ENCODE measurements at regions not wholly inside any gene's neighbourhood (a gene's known extent, or its start where the extent isn't known, plus 50 kb on each side); places are given as distances from the start of the nearest gene placed in this dataset.

DNA sequence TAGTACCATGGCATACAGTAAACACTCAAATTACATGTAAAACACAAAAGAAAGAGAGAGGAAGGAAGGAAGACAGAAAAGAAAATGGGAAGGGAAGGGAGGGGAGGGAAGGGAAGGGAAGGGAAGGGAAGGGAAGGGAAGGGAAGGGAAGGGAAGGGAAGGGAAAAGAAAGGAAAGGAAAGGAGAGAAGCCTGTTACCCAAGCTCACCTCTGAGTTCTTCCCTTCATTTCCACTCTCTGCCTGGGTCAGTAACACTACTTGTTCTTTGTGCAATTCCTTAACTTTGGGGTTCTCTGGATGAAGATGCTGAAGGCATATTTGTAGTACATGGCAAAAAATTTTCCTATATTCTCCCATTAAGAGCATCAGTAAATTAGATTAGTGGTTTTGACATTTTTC is 241.0 kb downstream of the RAB28 start:
- H3K23ac ChIP-seq (ENCODE audit: low read depth, low read length): no peak overlapping the region
- no peak overlapping the region for H2AFZ ChIP-seq (replicated peaks; ENCODE audit: low read length, poor library complexity)
- H3K4me1 ChIP-seq (ENCODE audit: control insufficient read depth, insufficient read depth, low read length): no peaks in the 10 kb centered on the region
- no peak for DNase-seq
- no peaks in the 10 kb centered on the region for H3K9me1 ChIP-seq (ENCODE audit: insufficient read depth, low read length)
- H2AK9ac ChIP-seq (replicated peaks; ENCODE audit: low read depth, low read length, poor library complexity): no peak overlapping the region
- no peak overlapping the region for H3K18ac ChIP-seq (ENCODE audit: low read depth, low read length)
- H3K4me3 ChIP-seq (ENCODE audit: insufficient read depth, low read depth, low read length): no peak overlapping the region
- H3K79me1 ChIP-seq (ENCODE audit: low read depth in 1 of 2, low read length in 2 of 2): no peaks in the 10 kb centered on the region
- ChIA-PET CTCF (no interaction called here), POLR2A (ENCODE audit: unreplicated experiment) (no interaction called here)
- no peak overlapping the region for H2BK20ac ChIP-seq (ENCODE audit: low read depth, low read length)
- H3K4me2 ChIP-seq (ENCODE audit: low read depth, low read length): no peak overlapping the region
- ATAC-seq (ENCODE audit: low read depth): no peak
- no peak overlapping the region for H4K91ac ChIP-seq (ENCODE audit: insufficient read depth, low read depth, low read length)
- no peaks in the 10 kb centered on the region; the same call in 1 of the 2 replicates for H3K9me3 ChIP-seq (ENCODE audit: control insufficient read depth, insufficient read depth, low read length)
- no peak overlapping the region for H2BK15ac ChIP-seq (ENCODE audit: low read depth, low read length)
- H3K27me3 ChIP-seq (ENCODE audit: control insufficient read depth, insufficient read depth, low read length): no peaks in the 10 kb centered on the region
- H3K56ac ChIP-seq (ENCODE audit: extremely low read depth, insufficient read depth, low read length): no peak overlapping the region
- H2BK5ac ChIP-seq (ENCODE audit: low read depth, low read length, poor library complexity, severe bottlenecking): no peak overlapping the region
- TF ChIP-seq CHD1 (IDR thresholded peaks at IDR 0.05; ENCODE audit: low read depth, low read length): no peak
- TF ChIP-seq NFE2L2 (IDR thresholded peaks at IDR 0.05; ENCODE audit: low read depth, low read length): no peak
- TF ChIP-seq MAFK (IDR thresholded peaks at IDR 0.05; ENCODE audit: low read depth, low read length): no peak
- TF ChIP-seq, protein P1, sequence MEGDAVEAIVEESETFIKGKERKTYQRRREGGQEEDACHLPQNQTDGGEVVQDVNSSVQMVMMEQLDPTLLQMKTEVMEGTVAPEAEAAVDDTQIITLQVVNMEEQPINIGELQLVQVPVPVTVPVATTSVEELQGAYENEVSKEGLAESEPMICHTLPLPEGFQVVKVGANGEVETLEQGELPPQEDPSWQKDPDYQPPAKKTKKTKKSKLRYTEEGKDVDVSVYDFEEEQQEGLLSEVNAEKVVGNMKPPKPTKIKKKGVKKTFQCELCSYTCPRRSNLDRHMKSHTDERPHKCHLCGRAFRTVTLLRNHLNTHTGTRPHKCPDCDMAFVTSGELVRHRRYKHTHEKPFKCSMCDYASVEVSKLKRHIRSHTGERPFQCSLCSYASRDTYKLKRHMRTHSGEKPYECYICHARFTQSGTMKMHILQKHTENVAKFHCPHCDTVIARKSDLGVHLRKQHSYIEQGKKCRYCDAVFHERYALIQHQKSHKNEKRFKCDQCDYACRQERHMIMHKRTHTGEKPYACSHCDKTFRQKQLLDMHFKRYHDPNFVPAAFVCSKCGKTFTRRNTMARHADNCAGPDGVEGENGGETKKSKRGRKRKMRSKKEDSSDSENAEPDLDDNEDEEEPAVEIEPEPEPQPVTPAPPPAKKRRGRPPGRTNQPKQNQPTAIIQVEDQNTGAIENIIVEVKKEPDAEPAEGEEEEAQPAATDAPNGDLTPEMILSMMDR (conservative IDR thresholded peaks at IDR 0.05; ENCODE audit: low read depth, low read length): no peak
- TF ChIP-seq, protein P2, sequence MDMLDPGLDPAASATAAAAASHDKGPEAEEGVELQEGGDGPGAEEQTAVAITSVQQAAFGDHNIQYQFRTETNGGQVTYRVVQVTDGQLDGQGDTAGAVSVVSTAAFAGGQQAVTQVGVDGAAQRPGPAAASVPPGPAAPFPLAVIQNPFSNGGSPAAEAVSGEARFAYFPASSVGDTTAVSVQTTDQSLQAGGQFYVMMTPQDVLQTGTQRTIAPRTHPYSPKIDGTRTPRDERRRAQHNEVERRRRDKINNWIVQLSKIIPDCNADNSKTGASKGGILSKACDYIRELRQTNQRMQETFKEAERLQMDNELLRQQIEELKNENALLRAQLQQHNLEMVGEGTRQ (IDR thresholded peaks at IDR 0.05; ENCODE audit: low read depth, low read length): no peak
- TF ChIP-seq MXI1 (IDR thresholded peaks at IDR 0.05; ENCODE audit: borderline replicate concordance, low read depth, low read length): no peak
- TF ChIP-seq CEBPB (IDR thresholded peaks at IDR 0.05; ENCODE audit: low read depth, low read length): no peak
- TF ChIP-seq SMC3 (IDR thresholded peaks at IDR 0.05; ENCODE audit: low read depth, low read length): no peak
- no peak for TF ChIP-seq RAD21 (IDR thresholded peaks at IDR 0.05; ENCODE audit: low read length)
- no peak for TF ChIP-seq FOS (IDR thresholded peaks at IDR 0.05; ENCODE audit: low read depth, low read length)
- TF ChIP-seq RCOR1 (IDR thresholded peaks at IDR 0.05; ENCODE audit: insufficient replicate concordance, low read length): no peak
- TF ChIP-seq MAZ (IDR thresholded peaks at IDR 0.05; ENCODE audit: borderline replicate concordance, low read depth, low read length): no peak
- no peak for TF ChIP-seq POLR2A (IDR thresholded peaks at IDR 0.05; ENCODE audit: low read depth, low read length)
- no peak for TF ChIP-seq RFX5 (IDR thresholded peaks at IDR 0.05; ENCODE audit: low read depth, low read length)
- TF ChIP-seq BHLHE40 (IDR thresholded peaks at IDR 0.05; ENCODE audit: low read depth, low read length): no peak
- TF ChIP-seq, protein P3, sequence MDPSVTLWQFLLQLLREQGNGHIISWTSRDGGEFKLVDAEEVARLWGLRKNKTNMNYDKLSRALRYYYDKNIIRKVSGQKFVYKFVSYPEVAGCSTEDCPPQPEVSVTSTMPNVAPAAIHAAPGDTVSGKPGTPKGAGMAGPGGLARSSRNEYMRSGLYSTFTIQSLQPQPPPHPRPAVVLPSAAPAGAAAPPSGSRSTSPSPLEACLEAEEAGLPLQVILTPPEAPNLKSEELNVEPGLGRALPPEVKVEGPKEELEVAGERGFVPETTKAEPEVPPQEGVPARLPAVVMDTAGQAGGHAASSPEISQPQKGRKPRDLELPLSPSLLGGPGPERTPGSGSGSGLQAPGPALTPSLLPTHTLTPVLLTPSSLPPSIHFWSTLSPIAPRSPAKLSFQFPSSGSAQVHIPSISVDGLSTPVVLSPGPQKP (IDR thresholded peaks at IDR 0.05; ENCODE audit: borderline replicate concordance, low read depth, low read length): no peak
- H3K9ac ChIP-seq (ENCODE audit: low read depth, low read length): no peak overlapping the region
- no peak overlapping the region for H2AK5ac ChIP-seq (ENCODE audit: low read depth, low read length)
- no peaks in the 10 kb centered on the region for H3K36me3 ChIP-seq (ENCODE audit: control insufficient read depth, insufficient read depth, low read length)
- H3K4ac ChIP-seq (ENCODE audit: low read depth, low read length): no peak overlapping the region
- no peaks in the 10 kb centered on the region for H4K20me1 ChIP-seq (ENCODE audit: insufficient read depth, low read length)
- no peak overlapping the region for H3K27ac ChIP-seq (ENCODE audit: insufficient read depth, low read length)
- intact Hi-C loops (cut with micrococcal nuclease) (no loop called here), dilution Hi-C loops (cut with HindIII; ENCODE audit: low sequenced_read_pairs, unreplicated experiment) (no loop called here), in situ Hi-C loops (cut with MboI; ENCODE audit: low sequenced_read_pairs) (no loop called here)
- no peak overlapping the region for H4K5ac ChIP-seq (ENCODE audit: low read depth, low read length)
- H4K8ac ChIP-seq (ENCODE audit: low read depth in 2 of 2, low read length in 2 of 2): no peak overlapping the region
- no TSS peak for BruUV-seq (replicated peaks)
- H3K14ac ChIP-seq (replicated peaks; ENCODE audit: low read depth, low read length): no peak overlapping the region
- no peak overlapping the region for H2BK120ac ChIP-seq (ENCODE audit: low read depth, low read length)
